ENCODE measurements at regions not wholly inside any gene's neighbourhood (a gene's known extent, or its start where the extent isn't known, plus 50 kb on each side); places are given as distances from the start of the nearest gene placed in this dataset.

DNA sequence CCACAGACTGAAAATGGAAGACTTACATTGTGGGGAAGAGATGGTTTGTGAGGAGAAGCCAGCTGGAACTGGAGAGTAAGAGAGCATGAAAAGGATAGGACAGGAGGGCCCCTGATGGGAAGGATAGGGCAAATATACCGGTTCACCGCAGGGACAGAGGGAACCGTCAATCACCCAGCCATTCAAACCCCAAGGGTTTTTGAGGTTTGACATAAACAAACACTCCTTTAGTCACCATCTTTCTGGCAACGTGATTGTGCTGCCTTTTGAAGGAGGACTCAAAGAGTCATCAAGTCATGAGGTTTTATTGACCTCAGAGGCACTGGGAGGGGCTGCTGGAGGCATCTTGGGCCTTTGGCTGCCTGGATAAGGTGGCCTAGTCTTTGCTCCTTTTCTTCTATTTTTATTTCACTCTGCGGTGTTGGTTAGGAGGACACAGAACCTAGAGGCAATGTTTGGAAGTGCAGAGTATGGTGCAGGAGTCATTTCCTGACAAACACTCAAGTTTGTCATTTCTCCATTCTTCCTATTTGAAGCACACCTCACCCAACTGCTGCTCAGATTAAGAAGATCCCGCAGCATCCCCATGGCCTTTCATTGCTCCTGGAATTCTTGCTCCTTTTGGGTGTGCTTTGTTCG is 487.3 kb upstream of the SPRED2 start:
- Histone ChIP-seq H3K36me3 (ENCODE audit: control insufficient read depth, insufficient read depth, low read length) (no peaks in the 10 kb centered on the region), H3K27me3 (ENCODE audit: control insufficient read depth, insufficient read depth, low read length) (no peaks in the 10 kb centered on the region), H3K4me3 (ENCODE audit: low read depth, low read length) (no peak overlapping the region)
- DNase-seq (ENCODE audit: low read depth) = no peak
- TF ChIP-seq, protein P1, sequence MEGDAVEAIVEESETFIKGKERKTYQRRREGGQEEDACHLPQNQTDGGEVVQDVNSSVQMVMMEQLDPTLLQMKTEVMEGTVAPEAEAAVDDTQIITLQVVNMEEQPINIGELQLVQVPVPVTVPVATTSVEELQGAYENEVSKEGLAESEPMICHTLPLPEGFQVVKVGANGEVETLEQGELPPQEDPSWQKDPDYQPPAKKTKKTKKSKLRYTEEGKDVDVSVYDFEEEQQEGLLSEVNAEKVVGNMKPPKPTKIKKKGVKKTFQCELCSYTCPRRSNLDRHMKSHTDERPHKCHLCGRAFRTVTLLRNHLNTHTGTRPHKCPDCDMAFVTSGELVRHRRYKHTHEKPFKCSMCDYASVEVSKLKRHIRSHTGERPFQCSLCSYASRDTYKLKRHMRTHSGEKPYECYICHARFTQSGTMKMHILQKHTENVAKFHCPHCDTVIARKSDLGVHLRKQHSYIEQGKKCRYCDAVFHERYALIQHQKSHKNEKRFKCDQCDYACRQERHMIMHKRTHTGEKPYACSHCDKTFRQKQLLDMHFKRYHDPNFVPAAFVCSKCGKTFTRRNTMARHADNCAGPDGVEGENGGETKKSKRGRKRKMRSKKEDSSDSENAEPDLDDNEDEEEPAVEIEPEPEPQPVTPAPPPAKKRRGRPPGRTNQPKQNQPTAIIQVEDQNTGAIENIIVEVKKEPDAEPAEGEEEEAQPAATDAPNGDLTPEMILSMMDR (IDR thresholded peaks at IDR 0.05; ENCODE audit: insufficient read depth, low read length, poor library complexity, severe bottlenecking) = no peak

DNA sequence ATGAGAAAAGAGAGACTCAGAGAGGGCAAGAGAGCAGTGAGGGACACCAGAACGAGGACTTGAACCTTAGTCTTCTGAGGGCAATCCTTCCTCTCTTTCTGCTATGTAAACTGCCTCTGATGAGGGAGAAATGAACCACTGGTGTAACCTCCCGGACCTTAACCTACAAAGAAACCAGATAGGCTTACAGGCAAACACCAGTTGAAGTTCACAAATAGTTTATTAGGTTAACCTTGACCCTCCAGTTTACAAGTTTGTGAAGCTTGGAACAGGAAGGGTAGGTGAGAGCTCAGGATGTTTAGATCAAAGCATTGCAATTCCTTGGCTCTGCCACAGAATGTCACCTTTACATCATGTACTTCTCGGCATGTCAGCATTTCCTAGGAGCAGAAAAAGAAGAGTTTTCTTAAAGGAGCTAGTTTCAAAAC is 486.4 kb upstream of the SPRED2 start:
- DNase-seq (ENCODE audit: low read depth) = no peak
- Histone ChIP-seq H3K27me3 (ENCODE audit: control insufficient read depth, insufficient read depth, low read length) (no peaks in the 10 kb centered on the region), H3K36me3 (ENCODE audit: control insufficient read depth, insufficient read depth, low read length) (no peaks in the 10 kb centered on the region), H3K4me3 (ENCODE audit: low read depth, low read length) (no peak overlapping the region)
- TF ChIP-seq, protein P1 (IDR thresholded peaks at IDR 0.05; ENCODE audit: insufficient read depth, low read length, poor library complexity, severe bottlenecking) = no peak

DNA sequence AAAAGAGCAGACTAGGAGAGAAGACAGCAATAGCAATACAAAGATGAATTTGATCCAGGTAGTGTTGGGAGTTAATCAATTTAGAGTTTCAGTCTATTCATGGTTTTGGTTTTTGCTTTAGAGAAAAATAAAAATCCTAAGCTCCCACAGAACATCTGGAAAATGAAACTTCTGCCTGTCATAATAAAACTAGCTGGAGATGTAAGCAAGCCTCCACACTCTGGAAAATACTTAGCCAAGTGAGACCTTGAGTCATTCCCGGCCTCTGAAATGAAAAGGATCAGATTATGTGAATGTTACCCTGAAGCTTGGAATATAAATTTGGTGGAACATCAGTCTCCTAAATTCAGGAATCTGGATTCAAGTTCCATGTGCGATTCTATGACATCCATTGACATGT is 485.6 kb upstream of the SPRED2 start:
- TF ChIP-seq, protein P1 (IDR thresholded peaks at IDR 0.05; ENCODE audit: insufficient read depth, low read length, poor library complexity, severe bottlenecking) = no peak
- DNase-seq (ENCODE audit: low read depth) = no peak
- H3K27me3 ChIP-seq (ENCODE audit: control insufficient read depth, insufficient read depth, low read length) = no peaks in the 10 kb centered on the region
- no peak overlapping the region for H3K4me3 ChIP-seq (ENCODE audit: low read depth, low read length)
- no peaks in the 10 kb centered on the region for H3K36me3 ChIP-seq (ENCODE audit: control insufficient read depth, insufficient read depth, low read length)

DNA sequence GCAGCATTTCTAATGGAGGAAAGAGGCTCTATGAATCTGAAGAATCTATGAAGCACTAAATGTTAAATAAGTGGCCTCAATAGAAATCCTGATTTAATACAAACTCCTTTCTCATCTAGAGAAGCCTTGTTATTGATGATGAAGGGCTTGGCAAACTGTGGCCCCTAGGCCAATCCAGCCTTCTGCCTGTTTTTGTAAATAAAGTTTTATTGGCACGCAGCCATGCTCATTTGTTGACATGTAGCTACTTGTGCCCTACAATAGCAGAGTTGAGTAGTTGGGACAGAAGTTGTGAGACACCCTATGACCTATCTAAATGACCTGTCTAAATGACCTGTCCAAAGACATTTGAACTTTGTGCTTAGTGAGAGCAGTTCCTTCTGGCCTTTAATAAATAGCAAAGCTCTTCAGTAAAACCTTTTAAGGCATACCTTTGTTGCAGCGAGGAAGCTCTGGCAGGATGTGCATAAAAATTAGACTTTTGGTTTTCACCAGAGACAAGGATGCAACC is 484.4 kb upstream of the SPRED2 start:
- TF ChIP-seq, protein P1 (IDR thresholded peaks at IDR 0.05; ENCODE audit: insufficient read depth, low read length, poor library complexity, severe bottlenecking) = no peak
- DNase-seq (ENCODE audit: low read depth) = no peak
- H3K36me3 ChIP-seq (ENCODE audit: control insufficient read depth, insufficient read depth, low read length) = no peaks in the 10 kb centered on the region
- H3K4me3 ChIP-seq (ENCODE audit: low read depth, low read length) = no peak overlapping the region
- no peaks in the 10 kb centered on the region for H3K27me3 ChIP-seq (ENCODE audit: control insufficient read depth, insufficient read depth, low read length)

DNA sequence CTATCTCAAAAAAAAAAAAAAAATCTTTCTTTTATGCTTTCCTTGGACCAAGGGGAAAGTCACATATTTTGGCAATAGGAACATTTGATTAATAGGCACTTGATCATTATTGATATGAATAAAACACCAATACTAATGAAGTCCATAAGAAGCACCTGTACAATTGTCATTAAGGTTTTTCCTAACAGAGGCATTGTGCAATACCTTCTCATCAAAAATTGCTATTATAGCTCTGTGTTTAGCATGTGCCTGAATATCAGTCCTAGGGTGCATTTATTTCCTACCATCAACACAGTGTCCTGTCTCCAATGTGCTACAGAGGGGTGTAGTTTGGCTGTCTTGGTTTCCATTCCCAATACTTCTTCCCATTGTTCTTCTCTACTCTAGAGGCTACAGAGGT is 483.8 kb upstream of the SPRED2 start:
- no peak for DNase-seq (ENCODE audit: low read depth)
- TF ChIP-seq, protein P1 (IDR thresholded peaks at IDR 0.05; ENCODE audit: insufficient read depth, low read length, poor library complexity, severe bottlenecking) = no peak
- Histone ChIP-seq H3K4me3 (ENCODE audit: low read depth, low read length) (no peak overlapping the region), H3K36me3 (ENCODE audit: control insufficient read depth, insufficient read depth, low read length) (no peaks in the 10 kb centered on the region), H3K27me3 (ENCODE audit: control insufficient read depth, insufficient read depth, low read length) (no peaks in the 10 kb centered on the region)

DNA sequence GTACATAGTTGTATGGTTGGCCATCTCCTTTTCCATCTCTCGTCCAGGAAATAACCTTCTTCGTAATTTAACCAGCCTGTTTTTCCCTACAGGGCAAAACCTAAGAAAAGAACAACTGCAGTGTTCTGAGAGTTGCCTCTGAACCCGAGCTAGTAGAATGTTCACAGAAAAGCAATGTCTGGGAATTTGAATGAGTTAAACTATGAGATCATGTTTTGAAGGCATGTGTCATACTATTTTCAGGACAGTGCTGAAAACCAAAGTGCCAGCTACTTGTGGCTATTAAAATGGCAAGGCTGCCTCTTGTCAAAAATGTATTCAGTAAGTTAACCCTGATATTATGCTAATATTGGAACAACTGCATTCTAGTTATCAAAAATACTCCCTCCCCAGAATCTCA is 482.9 kb upstream of the SPRED2 start:
- H3K36me3 ChIP-seq (ENCODE audit: control insufficient read depth, insufficient read depth, low read length) = no peaks in the 10 kb centered on the region

More for the DNA sequence above, 482.9 kb upstream of the SPRED2 start:
- Histone ChIP-seq H3K4me3 (ENCODE audit: low read depth, low read length) (no peak overlapping the region), H3K27me3 (ENCODE audit: control insufficient read depth, insufficient read depth, low read length) (no peaks in the 10 kb centered on the region)
- no peak for DNase-seq (ENCODE audit: low read depth)
- TF ChIP-seq, protein P1 (IDR thresholded peaks at IDR 0.05; ENCODE audit: insufficient read depth, low read length, poor library complexity, severe bottlenecking) = no peak

All from kidney epithelial cell (primary cell).